ENCODE measurements at regions not wholly inside any gene's neighbourhood (a gene's known extent, or its start where the extent isn't known, plus 50 kb on each side); places are given as distances from the start of the nearest gene placed in this dataset.

DNA sequence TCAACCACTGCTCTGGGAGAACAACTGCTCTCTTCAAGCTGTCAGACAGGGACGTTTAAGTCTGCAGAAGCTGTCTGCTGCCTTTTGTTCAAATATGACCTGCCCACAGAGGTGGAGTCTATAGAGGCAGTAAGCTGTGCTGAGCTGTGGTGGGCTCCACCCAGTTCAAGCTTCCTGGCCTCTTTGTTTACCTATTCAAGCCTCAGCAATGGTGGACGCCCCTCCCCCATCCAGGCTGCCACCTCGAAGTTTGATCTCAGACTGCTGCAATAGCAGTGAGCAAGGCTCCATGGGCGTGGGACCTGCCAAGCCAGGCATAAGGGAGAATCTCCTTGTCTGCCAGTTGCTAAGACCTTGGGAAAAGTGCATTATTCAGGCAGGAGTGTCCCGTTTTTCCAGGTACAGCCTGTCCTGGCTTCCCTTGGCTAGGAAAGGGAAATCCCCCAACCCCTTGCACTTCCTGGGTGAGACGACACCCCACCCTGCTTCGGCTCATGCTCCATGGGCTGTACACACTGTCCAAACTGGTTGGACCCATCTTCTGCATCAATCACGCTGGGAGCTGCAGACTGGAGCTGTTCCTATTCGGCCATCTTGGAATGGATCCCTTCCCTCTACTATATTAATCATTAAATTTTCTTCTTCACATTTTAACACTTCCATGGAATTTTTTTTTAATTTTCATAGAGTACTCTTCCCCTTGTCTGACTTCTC, 167.0 kb upstream of the UBE2E2 start:
- DNase-seq: no peak

DNA sequence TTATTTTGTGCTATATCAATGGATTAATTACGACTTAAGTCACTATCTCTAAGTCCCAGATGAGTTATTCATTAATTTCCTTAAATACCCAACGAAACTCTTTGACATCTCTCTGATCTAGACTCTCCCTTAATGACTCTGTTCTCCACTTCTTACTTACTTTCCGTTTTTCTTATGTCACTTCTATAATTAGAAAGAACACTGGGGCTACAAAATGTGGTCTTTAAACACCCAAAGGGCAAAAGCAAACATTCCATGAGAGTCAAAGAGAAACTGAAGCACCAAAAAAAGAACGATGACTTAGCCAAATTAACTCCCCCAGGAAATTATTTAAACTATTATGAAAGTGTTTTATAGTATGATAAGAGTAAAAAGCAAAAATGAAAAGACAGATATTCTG, 166.4 kb upstream of the UBE2E2 start:
- DNase-seq: no peak

DNA sequence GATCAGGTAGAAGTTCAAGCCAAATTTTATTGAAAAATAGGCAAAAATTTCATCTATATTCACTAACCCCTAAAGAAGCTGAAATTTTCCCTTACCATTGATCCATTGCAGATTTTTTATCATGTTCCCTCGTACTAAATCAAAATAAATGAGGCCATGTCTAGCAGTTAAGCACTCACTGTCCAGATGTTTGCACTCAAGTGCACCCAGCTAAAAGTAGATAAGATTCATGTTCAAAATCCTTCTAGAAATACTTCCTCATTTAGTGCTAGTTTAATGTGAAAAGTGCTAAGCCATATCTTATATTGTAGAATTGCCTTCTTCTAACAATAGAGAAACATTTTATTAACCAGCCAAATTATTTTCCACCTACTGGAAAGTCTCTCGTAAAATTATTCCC, 164.7 kb upstream of the UBE2E2 start:
- DNase-seq: no peak

DNA sequence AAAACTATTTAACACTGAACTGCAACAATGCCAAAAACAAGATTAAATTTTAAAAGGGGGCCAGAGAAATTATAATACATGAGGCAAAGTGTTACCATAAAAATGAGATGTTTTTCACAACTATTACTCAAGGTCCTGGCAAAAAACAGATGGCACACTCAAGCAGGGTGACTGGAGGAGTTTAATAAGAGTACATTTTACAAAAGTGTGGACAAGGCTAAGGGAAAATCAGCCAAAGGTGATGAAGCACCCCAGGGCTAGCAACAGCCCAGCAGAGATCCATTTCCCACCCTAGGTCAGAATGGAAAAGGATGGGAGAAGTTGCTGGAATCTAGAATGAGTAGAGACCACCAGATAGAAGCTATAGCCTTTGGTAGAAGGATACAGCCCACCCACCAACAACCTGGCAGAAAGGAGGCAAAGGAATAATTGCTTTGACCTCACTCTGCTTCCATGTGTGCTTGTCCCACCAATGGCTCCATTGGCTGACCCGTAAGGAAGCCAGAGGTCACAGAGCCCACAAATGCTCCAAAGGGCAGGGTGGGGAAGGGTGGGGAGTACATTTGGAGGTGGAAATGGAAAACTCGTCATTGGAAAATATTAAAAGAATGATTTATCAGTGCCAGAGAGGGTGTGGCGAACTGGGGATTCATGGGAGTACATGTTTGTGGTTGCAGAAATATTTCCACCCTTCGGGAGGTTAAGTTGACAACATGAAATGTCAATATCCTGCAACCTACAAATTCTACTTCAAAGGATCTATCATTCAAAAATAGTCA, 161.0 kb upstream of the UBE2E2 start:
- DNase-seq: no peak

DNA sequence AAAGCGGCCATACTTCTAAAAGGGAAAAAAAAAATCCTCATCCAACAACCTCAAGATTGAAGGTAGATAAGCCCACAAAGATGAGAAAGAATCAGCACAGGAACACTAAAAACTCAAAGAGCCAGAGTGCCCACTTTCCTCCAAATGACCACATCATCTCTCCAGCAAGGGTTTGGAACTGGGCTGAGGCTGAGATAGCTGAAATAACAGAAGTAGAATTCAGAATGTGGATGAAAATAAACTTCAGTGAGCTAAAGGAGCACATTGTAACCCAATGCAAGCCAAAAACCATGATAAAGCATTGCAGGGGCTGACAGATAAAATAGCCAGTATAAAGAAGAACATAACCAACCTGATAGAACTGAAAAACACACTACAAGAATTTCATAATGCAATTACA, 158.7 kb upstream of the UBE2E2 start:
- no peak for DNase-seq

DNA sequence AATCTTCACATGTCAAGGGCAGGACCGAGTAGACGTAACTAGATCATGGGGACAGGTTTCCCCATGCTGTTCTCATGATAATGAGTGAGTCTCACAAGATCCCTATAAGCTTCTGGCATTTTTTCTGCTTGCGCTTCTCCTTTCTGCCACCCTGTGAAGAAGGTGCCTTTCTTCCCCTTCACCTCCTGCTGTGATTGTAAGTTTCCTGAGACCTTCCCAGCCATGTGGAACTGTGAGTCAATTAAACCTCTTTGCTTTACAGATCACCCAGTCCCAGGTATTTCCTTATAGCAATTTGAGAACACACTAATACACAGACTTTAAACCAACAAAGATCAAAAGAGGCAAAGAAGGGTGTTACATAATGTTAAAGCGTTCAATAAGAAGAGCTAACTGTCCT, 156.6 kb upstream of the UBE2E2 start:
- DNase-seq: no peak

DNA sequence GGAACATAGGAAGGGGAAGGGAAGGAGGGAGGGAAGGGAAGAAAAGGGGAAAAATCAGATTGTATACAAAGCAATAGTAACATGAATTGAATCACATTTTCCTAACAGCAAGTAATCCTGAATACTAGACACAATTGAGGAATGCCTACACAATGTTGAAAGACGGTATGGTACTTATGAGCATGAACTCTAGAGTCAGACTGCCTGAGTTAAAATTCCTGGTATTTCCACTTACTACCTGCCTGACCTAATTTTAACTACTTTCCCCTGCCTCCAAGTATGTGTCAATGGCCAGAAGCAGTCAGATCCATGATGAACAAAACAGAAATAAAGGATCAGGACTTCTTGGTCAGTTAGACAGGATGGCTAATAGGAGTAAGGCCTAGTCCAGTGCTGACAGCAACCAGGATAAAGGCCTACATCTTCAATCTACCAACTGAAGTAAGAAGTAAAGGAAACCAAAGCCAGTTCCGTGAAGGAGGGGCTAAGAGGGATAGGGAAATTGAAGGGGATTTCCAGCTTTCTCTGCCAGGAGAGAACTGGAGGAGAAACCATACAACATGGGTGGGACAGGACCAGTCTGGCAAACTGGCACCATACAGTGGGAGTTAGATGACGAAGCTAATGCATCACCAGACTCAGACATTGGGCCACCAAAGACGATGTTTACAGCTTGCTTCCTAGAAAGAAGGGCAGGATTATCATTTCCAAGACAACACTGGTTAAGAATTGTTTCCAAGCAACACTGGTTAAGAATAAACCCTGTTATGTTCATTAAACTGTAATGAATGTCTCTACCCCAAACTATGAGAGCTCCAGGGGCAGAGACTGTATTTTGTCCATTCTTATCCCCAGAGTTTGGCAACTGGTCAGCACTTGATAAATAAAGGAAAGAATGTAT, 151.6 kb upstream of the UBE2E2 start:
- no peak for DNase-seq

DNA sequence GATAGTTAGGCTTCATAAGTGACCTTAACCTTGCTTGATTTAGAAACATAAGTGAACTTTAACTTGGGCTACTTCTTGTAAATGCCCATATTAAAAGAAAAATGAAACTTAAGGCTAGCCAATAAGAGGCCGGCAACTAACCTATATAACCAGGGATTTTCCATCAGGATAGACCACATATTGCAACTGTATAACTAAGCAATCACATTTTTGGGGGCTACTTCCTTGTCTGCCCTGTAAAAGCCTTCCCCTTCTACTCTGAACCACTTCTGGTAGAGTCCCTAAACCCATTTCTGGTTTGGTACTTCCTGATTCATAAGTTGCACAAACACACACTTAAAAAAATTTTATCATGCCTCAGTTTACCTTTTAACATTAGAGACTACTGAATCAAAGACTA, 150.9 kb upstream of the UBE2E2 start:
- DNase-seq: no peak

DNA sequence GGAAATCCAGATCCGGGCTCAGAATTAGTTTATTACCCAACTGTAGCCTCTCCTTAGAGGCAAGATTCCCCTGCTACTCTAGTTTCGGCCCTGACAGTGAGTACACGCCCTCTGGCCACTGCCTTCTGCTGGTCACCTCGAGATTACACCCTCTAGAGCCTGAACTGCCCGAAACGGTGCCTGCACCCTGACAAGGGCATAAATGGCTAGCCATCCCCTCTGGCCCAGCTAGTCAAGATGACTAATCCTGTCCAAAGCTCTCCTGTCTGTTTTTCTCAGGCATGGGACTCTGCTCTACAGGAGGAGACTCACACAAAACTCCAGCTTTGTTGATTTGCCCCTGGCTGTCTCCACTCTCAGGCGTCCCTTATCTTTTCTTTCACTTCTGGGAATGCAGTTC, 150.5 kb upstream of the UBE2E2 start:
- DNase-seq: no peak

DNA sequence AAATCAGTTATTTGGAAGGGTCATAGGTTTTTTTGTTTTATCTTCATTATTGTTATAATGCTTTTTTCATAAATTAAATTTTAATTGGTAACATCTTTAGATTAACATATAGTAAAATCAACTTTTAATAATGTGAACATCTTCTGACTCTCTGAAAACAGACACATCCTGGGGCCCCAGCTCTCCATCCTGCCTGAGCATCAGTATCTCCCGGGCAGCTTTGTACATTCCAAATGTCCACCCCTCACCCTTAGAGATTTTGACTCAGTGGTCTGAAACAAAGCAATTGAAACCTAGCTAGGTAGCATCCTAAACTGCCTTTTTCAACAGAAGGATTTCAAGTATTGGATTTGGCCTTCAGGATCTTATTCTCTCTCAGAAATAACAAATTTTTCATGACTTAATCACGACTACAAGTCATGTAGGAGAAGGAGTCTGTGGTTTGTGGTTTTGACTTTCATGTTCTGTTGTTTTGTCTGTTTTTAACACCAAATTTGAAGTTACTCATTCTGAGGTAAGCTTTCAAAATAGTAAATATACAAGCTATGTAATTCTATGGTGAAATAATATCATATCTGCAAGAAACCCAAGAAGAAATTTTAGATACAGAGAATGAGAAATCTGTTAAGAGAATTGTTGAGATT, 147.3 kb upstream of the UBE2E2 start:
- DNase-seq: no peak

DNA sequence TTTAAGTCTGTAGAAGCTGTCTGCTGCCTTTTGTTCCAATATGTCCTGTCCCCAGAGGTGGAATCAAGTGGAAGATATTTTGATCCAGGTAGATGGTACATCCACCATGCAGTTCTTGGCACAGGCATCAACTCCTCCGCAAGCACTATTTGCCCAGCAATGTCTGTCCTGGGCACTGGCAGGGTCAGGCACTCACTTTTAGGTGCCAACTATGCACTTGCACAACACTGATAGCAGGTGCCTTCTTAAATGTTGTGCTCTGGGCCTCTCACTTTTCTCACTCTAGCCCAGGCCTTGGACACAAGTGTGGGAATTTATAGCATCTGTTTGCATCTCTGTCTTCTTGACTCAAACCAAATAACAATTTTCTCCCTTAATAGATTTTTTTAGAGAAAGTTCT, 140.5 kb upstream of the UBE2E2 start:
- no peak for DNase-seq

DNA sequence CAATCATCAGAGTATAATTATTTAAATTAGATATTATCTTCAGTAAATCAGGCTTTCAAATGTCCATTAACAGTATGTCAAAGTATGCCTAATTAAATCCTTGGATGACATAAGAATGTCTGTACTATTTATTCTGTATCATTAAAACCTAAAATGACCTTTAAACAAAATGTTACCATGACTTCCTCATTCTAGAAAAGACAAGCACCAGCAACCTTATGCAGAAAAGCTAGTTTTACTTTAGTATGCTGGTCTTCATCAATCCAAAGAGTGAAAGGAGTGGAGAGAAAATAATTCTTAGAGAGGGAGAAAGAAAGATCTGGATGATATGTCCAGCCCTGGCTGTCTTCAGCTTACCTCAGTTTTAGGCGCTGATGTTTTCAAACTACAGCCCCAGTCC, 140.1 kb upstream of the UBE2E2 start:
- no peak for DNase-seq

DNA sequence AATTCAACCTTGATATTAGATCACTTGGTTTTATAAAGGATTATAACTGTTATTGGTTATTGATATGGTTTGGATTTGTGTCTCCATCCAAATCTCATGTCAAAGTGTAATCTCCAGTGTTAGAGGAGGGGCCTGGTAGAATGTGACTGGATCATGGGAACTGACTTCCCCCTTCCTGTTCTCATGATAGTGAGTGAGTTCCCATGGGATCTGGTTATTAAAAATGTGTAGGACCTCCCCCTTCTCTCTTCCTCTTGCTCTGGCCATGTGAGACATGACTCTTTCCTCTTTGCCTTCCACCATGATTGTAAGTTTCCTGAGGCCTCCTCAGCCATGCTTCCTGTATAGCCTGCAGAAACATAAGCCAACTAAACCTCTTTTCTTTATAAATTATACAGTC, 136.0 kb upstream of the UBE2E2 start:
- DNase-seq: no peak

DNA sequence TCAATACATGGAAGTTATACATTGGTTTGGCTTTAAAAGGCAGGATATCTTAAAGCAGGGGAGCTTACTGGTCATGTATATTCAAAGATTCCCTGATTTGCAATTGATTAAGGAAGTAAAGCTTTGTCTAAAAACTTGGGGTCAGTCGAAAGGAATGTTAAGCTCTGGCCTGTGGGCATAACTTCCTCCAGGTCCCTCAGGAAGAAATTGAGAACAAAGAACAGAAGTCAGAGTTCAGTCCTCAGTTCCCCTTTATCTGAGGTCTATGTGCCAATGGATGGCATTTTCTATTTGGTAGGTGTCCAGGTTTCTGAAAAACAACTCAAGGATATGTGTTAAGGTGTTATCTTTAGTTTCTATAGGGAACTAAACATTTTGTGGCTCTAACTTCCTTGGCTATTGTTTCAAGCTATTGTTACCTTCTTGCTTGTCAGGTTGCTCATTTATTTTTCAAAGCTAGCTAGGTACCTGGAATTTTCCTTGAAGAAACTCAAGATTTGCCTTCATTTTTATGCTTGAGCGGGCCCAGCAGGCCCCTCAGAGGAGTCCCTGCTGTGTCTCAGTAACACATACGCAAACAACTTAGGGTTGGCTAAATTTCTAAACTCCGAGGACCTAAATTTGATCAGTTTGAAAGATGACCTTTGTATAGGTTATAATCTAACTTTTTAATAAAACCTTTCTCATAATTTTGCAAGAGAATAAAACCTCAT, 135.0 kb upstream of the UBE2E2 start:
- DNase-seq: no peak

DNA sequence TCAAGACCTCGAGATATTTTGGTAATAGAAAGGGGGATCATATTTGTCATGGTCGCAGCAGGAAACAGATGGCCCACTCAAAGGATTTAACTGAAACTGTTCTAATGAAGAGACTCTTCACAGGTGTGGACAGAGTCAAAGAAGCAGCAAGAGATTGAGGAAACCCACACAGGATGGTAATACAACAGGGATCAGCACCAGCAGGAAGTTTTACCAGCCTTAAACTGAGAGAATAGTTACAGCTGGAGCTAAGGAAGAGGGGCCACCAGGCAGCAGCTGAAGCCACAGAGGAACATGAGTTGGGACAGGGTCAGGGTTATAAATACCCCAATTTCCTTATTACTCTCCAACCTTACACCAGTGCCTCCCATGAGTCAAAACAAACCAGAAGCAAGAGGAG, 131.8 kb upstream of the UBE2E2 start:
- no peak for DNase-seq

DNA sequence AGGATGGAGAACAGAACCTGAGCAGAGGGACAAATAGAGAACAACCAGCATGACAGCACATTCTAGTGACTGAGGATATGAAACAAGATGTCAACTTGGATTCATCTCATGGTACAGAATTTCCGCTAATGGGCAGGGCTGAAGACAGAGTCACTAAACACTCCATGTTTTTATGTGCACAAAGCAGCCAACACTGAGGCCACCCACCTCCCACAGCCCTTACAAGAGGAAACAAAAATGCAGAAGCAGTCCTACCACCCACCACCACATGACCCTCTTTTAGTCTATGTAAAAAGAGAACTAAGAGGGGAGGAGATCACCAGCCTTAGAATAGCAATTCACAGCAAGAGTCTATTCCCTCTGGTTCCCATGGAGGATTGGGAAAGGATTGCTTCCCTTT, 131.4 kb upstream of the UBE2E2 start:
- no peak for DNase-seq

DNA sequence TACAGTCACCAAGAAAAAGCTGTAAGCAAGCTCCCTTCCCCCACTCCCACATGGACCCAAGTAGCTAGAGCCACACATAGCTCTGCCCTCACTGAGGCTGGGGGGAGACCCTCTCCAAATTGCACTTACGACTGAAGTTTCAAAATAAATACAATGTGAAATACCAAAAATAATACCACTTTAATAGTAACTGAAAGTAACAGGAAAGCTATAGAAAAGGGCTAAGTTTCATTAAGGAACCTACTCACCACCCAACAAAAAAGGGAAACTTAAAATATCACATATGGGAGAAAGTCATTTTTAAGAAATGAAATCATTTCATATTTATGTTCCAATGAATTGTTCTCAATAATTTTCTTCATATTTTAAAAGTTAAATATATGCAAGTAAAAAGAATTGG, 130.4 kb upstream of the UBE2E2 start:
- DNase-seq: no peak

DNA sequence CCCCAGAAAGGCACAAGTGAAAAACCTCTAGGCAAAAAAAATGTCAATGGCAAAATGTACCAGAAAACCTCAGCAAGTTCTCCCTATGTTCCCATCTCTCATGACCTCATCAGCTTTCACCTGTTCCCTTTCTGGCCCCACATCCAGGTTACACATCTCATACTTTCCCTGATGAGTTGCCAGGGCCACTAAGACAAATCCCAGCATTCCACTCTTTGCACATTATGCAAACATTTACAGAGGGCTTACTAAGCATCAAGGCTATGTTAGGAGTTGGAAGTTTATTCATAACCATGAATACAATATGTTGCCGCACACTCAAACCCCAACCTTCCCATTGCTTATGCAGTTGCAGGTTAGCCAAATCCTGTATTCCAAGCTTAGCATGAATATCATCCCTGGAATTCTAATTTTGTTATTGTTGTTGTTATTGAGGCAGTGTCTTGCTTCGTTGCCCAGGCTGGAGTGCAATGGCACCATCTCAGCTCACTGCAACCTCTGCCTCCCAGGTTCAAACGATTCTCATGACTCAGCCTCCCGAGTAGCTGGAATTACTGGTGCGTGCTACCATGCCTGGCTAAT, 129.3 kb upstream of the UBE2E2 start:
- no peak for DNase-seq

DNA sequence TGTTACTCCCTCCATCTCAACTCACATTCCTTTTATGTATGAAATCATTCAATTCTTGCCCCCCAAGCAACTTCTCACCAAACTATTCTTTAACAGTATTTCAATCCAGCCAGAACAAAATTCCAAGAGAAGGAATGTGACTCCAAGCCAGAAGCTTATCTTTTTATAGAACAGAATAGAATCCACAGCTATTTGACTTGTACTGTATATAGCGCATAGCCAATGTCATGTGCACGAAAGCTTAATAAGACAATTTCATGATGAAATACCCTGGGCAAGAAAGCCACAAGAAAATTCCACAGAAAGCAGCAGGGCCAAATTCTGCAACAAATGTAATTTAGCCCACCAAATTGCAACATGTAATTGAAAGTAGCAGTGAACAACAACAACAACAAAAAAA, 127.6 kb upstream of the UBE2E2 start:
- no peak for DNase-seq

DNA sequence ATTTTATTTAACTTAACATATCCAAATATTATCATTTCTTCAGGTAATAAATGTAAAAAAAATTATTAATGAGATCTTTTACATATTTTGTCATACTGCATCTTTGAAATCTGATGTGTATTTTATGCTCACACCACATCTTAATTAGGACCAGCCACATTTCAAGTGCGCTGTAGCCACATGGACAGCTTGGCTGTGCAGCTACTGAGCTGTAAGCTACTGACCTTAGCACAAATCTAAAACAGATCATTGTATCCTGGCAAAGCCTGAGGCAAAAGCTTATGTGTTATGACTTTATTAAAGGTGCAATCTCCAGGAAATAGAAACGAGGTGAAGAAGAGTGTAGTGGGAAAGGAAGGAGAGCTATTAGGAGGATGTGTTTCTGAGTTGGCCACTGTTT, 126.7 kb upstream of the UBE2E2 start:
- no peak for DNase-seq

DNA sequence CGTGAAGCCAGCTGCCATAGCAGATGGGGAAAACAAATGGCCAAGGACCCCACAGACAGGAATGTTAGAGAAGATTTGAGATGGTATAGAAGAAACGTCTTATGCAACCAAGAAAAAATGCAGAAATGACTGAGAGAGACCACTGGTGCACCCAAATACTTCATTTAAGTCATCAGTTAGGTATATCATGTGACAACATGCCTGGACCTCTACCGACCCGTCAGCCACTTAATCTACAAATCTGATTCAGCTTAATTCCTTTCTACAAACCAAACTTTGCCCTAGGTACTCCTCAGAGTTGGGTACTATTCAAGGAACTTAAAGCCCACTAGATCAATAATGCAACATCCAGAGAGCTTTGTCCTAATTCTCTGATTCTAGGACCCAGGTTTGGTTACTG, 126.0 kb upstream of the UBE2E2 start:
- DNase-seq: no peak

DNA sequence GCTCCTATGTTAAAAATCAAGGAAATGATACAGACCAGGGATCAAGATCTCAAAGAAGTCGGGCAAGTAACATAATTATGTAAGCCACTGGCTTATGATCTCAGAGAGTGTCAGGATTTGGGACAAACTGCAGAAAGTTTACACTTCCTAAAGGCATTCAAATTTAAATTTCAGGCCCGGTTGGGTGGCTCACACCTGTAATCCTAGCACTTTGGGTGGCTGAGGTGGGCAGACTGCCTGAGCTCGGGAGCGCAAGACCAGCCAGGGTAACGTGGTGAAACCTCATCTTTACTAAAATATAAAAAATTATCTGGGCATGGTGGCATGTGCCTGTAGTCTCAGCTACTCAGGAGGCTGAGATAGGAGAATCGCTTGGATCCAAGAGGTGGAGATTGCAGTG, 124.4 kb upstream of the UBE2E2 start:
- no peak for DNase-seq
